PFSK-1 (cell line): ENCODE measurements at regions not wholly inside any gene's neighbourhood (a gene's known extent, or its start where the extent isn't known, plus 50 kb on each side); places are given as distances from the start of the nearest gene placed in this dataset.

Experiments used
- FOXP2 ChIP-seq: optimal IDR thresholded peaks from 2 replicates; pipeline ENCODE3; 2011; ENCODE audit warnings: borderline replicate concordance, control low read depth, inconsistent platforms; ENCODE audit not compliant: insufficient read depth; ENCODE audit errors: extremely low read length, extremely low read depth
- POLR2AphosphoS5 ChIP-seq: IDR thresholded peaks from 2 replicates; pipeline ENCODE4 v1.6.1; 2012; ENCODE audit warnings: low read depth, mild to moderate bottlenecking, control low read depth, low read length, moderate library complexity
- REST ChIP-seq, 2 experiments: IDR thresholded peaks; 2 replicates each; pipeline versions ENCODE4 v1.6.1 to v1.8.0; 2011 to 2012; ENCODE audit warnings: low read depth in 2 of 2, low read length in 2 of 2, control low read depth in 1 of 2, inconsistent platforms in 1 of 2, mild to moderate bottlenecking in 1 of 2, moderate library complexity in 1 of 2; ENCODE audit not compliant: insufficient read depth in 1 of 2
- SIN3A ChIP-seq: IDR thresholded peaks from 2 replicates; pipeline ENCODE4 v1.6.1; 2012; ENCODE audit warnings: mild to moderate bottlenecking, low read length, moderate library complexity, borderline replicate concordance; ENCODE audit not compliant: insufficient read depth
- TAF1 ChIP-seq: IDR thresholded peaks from 2 replicates; pipeline ENCODE4 v1.6.1; 2012; ENCODE audit warnings: low read length, control low read depth, borderline replicate concordance; ENCODE audit not compliant: insufficient read depth

- TF ChIP-seq POLR2AphosphoS5: no peak
Observed at GRCh38 chr11:76276046-76276780, 69.9 kb upstream of the WNT11 start.

DNA sequence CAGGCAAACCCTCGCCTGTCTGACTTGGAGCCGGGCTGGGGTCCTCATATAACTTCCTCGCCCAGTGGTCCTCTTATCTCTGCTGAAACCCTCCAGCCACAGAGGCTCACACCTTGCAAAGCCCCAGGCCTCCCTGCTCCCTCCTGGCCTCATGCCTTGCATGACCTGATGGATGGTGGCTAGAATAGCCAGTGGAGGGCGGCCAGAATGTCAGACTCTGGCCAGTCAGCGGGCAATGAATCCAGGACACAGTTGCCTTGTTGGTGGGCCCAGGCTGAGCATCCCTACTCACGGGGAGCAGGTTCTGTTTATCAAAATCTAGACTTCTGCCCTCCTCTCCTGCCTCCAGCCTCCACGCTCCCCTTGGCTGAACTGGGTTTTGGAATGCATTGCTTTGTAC is 69.1 kb upstream of the WNT11 start:
- TF ChIP-seq FOXP2: no peak
- TF ChIP-seq REST (IDR thresholded peaks at IDR 0.05; ENCODE audit: insufficient read depth in 1 of 2, low read depth in 2 of 2, low read length in 2 of 2): no peak
- TF ChIP-seq TAF1: no peak
- no peak for TF ChIP-seq SIN3A
- TF ChIP-seq POLR2AphosphoS5: no peak

GRCh38 chr11:76271068-76271467 is 64.8 kb upstream of the WNT11 start:
- TF ChIP-seq POLR2AphosphoS5: no peak
- TF ChIP-seq REST (IDR thresholded peaks at IDR 0.05; ENCODE audit: insufficient read depth in 1 of 2, low read depth in 2 of 2, low read length in 2 of 2): no peak
- no peak for TF ChIP-seq SIN3A
- no peak for TF ChIP-seq TAF1
- TF ChIP-seq FOXP2: no peak

DNA sequence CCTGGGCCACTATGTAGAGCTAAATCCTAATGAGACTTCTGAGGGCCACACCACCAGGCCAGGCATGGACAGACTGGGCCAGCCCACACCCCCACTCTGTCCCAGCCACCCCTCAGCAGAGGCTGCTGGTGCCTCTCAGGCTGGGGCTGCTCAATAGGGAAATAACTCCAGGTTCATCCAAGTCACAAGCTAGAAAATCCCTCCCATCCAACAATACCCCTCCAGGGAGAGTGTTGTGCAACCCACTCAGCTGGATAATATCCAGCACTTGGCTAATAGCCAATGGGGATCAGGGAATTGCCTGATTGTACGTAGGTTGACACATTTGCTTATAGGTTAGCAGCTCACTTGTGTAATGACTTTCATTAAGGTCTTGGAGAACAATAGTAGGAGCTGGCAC is 64.1 kb upstream of the WNT11 start:
- no peak for TF ChIP-seq POLR2AphosphoS5
- no peak for TF ChIP-seq FOXP2
- no peak for TF ChIP-seq REST (IDR thresholded peaks at IDR 0.05; ENCODE audit: insufficient read depth in 1 of 2, low read depth in 2 of 2, low read length in 2 of 2)
- no peak for TF ChIP-seq TAF1
- no peak for TF ChIP-seq SIN3A

GRCh38 chr11:76269661-76270261 is 63.5 kb upstream of the WNT11 start:
- no peak for TF ChIP-seq FOXP2
- TF ChIP-seq POLR2AphosphoS5: no peak
- TF ChIP-seq SIN3A: no peak
- no peak for TF ChIP-seq TAF1
- TF ChIP-seq REST (IDR thresholded peaks at IDR 0.05; ENCODE audit: insufficient read depth in 1 of 2, low read depth in 2 of 2, low read length in 2 of 2): no peak
